H9 (cell line): ENCODE measurements at regions not wholly inside any gene's neighbourhood (a gene's known extent, or its start where the extent isn't known, plus 50 kb on each side); places are given as distances from the start of the nearest gene placed in this dataset.

Experiments
- DNase-seq: peaks from one replicate; pipeline ENCODE4 v3.0.0-alpha.2; 2017
- H2AFZ ChIP-seq: one replicate; pipeline ENCODE4 v1.6.1; 2013; ENCODE audit warnings: mild to moderate bottlenecking, low read length, control low read depth, moderate library complexity
- H2AK5ac ChIP-seq: 2 replicates; pipeline ENCODE4 v1.6.1; 2013; ENCODE audit warnings: low read length, control low read depth, mixed read lengths; ENCODE audit not compliant: insufficient read length
- H2BK120ac ChIP-seq: one replicate; pipeline ENCODE4 v1.6.1; 2013; ENCODE audit warnings: low read depth, mild to moderate bottlenecking, low read length, control low read depth, inconsistent platforms; ENCODE audit not compliant: poor library complexity, severe bottlenecking
- H2BK12ac ChIP-seq: 2 replicates; pipeline ENCODE4 v1.6.1; 2013; ENCODE audit warnings: low read length, control low read depth, mixed read lengths, low read depth; ENCODE audit not compliant: insufficient read length
- H2BK15ac ChIP-seq: 2 replicates; pipeline ENCODE4 v1.6.1; 2013; ENCODE audit warnings: low read depth, low read length, control low read depth
- H2BK20ac ChIP-seq: one replicate; pipeline ENCODE4 v1.6.1; 2013; ENCODE audit warnings: low read depth, mild to moderate bottlenecking, low read length, control low read depth, inconsistent platforms; ENCODE audit not compliant: poor library complexity, severe bottlenecking
- H2BK5ac ChIP-seq: 2 replicates; pipeline ENCODE4 v1.6.1; 2013; ENCODE audit warnings: low read length, control low read depth, mixed read lengths; ENCODE audit not compliant: insufficient read length
- H3K14ac ChIP-seq: 2 replicates; pipeline ENCODE4 v1.6.1; 2013; ENCODE audit warnings: low read length, control low read depth; ENCODE audit not compliant: insufficient read depth
- H3K18ac ChIP-seq: 2 replicates; pipeline ENCODE4 v1.6.1; 2013; ENCODE audit warnings: low read depth, mild to moderate bottlenecking, mixed read lengths, low read length, control low read depth; ENCODE audit not compliant: insufficient read length
- H3K23ac ChIP-seq: 2 replicates; pipeline ENCODE4 v1.6.1; 2013; ENCODE audit warnings: low read length, control low read depth, mixed read lengths, low read depth; ENCODE audit not compliant: insufficient read length
- H3K23me2 ChIP-seq: 2 replicates; pipeline ENCODE4 v1.6.1; 2013; ENCODE audit warnings: low read depth, mild to moderate bottlenecking, mixed read lengths, low read length, control low read depth; ENCODE audit not compliant: insufficient read length, poor library complexity, severe bottlenecking
- H3K27ac ChIP-seq: 2 replicates; pipeline ENCODE4 v1.5.1; 2013; ENCODE audit warnings: low read length, control low read depth, mixed read lengths, low read depth; ENCODE audit not compliant: insufficient read length
- H3K27me3 ChIP-seq: 2 replicates; pipeline ENCODE4 v1.6.1; 2013; ENCODE audit warnings: low read length, control low read depth, inconsistent platforms; ENCODE audit not compliant: insufficient read depth
- H3K4ac ChIP-seq: 2 replicates; pipeline ENCODE4 v1.6.1; 2013; ENCODE audit warnings: low read depth, mild to moderate bottlenecking, control low read depth, inconsistent platforms, low read length, moderate library complexity
- H3K4me1 ChIP-seq: 2 replicates; pipeline ENCODE4 v1.6.1; 2013; ENCODE audit warnings: low read length, control low read depth, inconsistent platforms; ENCODE audit not compliant: insufficient read depth
- H3K4me2 ChIP-seq: 2 replicates; pipeline ENCODE4 v1.6.1; 2013; ENCODE audit warnings: low read length, control low read depth, mixed read lengths; ENCODE audit not compliant: insufficient read length, insufficient read depth
- H3K56ac ChIP-seq: 2 replicates; pipeline ENCODE4 v1.6.1; 2013; ENCODE audit warnings: low read depth, mild to moderate bottlenecking, mixed read lengths, low read length, control low read depth; ENCODE audit not compliant: insufficient read length
- H3K79me1 ChIP-seq: 2 replicates; pipeline ENCODE4 v1.6.1; 2013; ENCODE audit warnings: low read depth, mild to moderate bottlenecking, moderate library complexity, low read length, control low read depth, inconsistent platforms; ENCODE audit not compliant: insufficient read depth, poor library complexity, severe bottlenecking
- H3K79me2 ChIP-seq: 2 replicates; pipeline ENCODE4 v1.6.1; 2013; ENCODE audit warnings: low read length, control low read depth, inconsistent platforms; ENCODE audit not compliant: insufficient read depth
- H3K9ac ChIP-seq: 2 replicates; pipeline ENCODE4 v1.6.1; 2013; ENCODE audit warnings: low read length, control low read depth, mixed read lengths; ENCODE audit not compliant: insufficient read length; ENCODE audit errors: extremely low read depth
- H3K9me3 ChIP-seq: one replicate; pipeline ENCODE4 v1.6.1; 2013; ENCODE audit warnings: low read depth, low read length, inconsistent platforms; ENCODE audit not compliant: control insufficient read depth
- H3T11ph ChIP-seq: one replicate; pipeline ENCODE4 v1.6.1; 2013; ENCODE audit warnings: mild to moderate bottlenecking, low read length, control low read depth, inconsistent platforms
- H4K20me1 ChIP-seq: one replicate; pipeline ENCODE4 v1.6.1; 2013; ENCODE audit not compliant: control insufficient read depth, insufficient read length, insufficient read depth
- H4K5ac ChIP-seq: 2 replicates; pipeline ENCODE4 v1.6.1; 2013; ENCODE audit warnings: low read depth, mild to moderate bottlenecking, mixed read lengths, low read length, control low read depth; ENCODE audit not compliant: insufficient read length
- H4K8ac ChIP-seq: replicated peaks from 2 replicates; pipeline ENCODE4 v1.6.1; 2013; ENCODE audit warnings: low read length, control low read depth, mixed read lengths, low read depth; ENCODE audit not compliant: insufficient read length
- H4K91ac ChIP-seq: 2 replicates; pipeline ENCODE4 v1.6.1; 2013; ENCODE audit warnings: low read depth, mild to moderate bottlenecking, moderate library complexity, mixed read lengths, low read length, control low read depth; ENCODE audit not compliant: insufficient read length
- H3K27ac Mint-ChIP-seq, 3 experiments: 2 replicates in 2 of 3; 3 replicates in 1 of 3; pipeline ENCODE4 v1.8.0; 2020 to 2021; ENCODE audit warnings: mixed read lengths in 3 of 3, mild to moderate bottlenecking in 1 of 3, moderate library complexity in 1 of 3
- H3K27me3 Mint-ChIP-seq: 2 replicates; pipeline ENCODE4 v1.8.0; 2021; ENCODE audit warnings: low read depth, mild to moderate bottlenecking, moderate library complexity, mixed read lengths
- H3K36me3 Mint-ChIP-seq, 3 experiments: 2 replicates in 2 of 3; 3 replicates in 1 of 3; pipeline ENCODE4 v1.8.0; 2020 to 2021; ENCODE audit warnings: low read depth in 3 of 3, mixed read lengths in 3 of 3; ENCODE audit not compliant: insufficient read depth in 1 of 3
- H3K4me1 Mint-ChIP-seq, 2 experiments: 2 replicates each; pipeline ENCODE4 v1.8.0; 2020; ENCODE audit warnings: mixed read lengths in 2 of 2
- H3K4me3 Mint-ChIP-seq, 2 experiments: 2 replicates in 1 of 2; 3 replicates in 1 of 2; pipeline ENCODE4 v1.8.0; 2020 to 2021; ENCODE audit warnings: mild to moderate bottlenecking in 2 of 2, mixed read lengths in 2 of 2, moderate library complexity in 1 of 2
- H3K9me3 Mint-ChIP-seq, 2 experiments: 2 replicates in 1 of 2; 3 replicates in 1 of 2; pipeline ENCODE4 v1.8.0; 2020; ENCODE audit warnings: mild to moderate bottlenecking in 2 of 2, mixed read lengths in 2 of 2, moderate library complexity in 1 of 2
- TF ChIP-seq, protein P1 (sequence below): fragments of 200-600 bp; sonication (generic); conservative IDR thresholded peaks from 3 replicates; pipeline ENCODE4 v1.8.0; 2021; ENCODE audit warnings: antibody characterized with exemption, mild to moderate bottlenecking

DNA sequence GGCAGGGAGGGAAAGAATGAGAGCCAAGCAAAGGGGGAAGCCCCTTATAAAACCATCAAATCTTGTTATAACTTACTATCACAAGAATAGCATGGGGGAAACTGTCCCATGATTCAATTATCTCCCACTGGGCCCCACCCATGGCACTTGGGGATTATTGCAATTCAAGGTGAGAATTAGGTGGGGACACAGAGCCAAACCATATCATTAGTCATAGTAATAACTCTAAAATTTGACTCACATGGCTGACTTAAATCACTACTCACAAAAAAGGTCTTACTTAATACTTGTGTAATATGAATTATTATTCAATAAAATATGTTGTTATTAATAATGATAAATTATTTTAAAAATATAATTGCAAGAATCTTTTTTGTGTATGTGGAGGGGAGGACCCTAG lies 178.1 kb upstream of the TCF21 start:
- Histone ChIP-seq H2BK20ac (no peak overlapping the region), H3K9ac (no peak overlapping the region), H4K5ac (no peak overlapping the region), H2BK5ac (no peak overlapping the region), H2AFZ (no peak overlapping the region), H3K23ac (no peak overlapping the region), H2BK15ac (no peak overlapping the region), H3K56ac (no peak overlapping the region), H3K79me1 (no peaks in the 10 kb centered on the region), H3K4ac (no peak overlapping the region), H3K4me2 (no peak overlapping the region), H4K20me1 (no peaks in the 10 kb centered on the region), H2BK120ac (no peak overlapping the region), H3K9me3 (no peaks in the 10 kb centered on the region), H3K27ac (no peak overlapping the region), H3T11ph (no peak overlapping the region), H3K79me2 (no peaks in the 10 kb centered on the region), H4K8ac (no peak overlapping the region), H3K14ac (no peak overlapping the region), H2BK12ac (no peak overlapping the region), H3K27me3 (no peaks in the 10 kb centered on the region), H3K23me2 (no peaks in the 10 kb centered on the region), H4K91ac (no peak overlapping the region), H3K4me1 (no peaks in the 10 kb centered on the region), H2AK5ac (no peak overlapping the region), H3K18ac (no peak overlapping the region)
- no peak for DNase-seq
- TF ChIP-seq, protein P1, sequence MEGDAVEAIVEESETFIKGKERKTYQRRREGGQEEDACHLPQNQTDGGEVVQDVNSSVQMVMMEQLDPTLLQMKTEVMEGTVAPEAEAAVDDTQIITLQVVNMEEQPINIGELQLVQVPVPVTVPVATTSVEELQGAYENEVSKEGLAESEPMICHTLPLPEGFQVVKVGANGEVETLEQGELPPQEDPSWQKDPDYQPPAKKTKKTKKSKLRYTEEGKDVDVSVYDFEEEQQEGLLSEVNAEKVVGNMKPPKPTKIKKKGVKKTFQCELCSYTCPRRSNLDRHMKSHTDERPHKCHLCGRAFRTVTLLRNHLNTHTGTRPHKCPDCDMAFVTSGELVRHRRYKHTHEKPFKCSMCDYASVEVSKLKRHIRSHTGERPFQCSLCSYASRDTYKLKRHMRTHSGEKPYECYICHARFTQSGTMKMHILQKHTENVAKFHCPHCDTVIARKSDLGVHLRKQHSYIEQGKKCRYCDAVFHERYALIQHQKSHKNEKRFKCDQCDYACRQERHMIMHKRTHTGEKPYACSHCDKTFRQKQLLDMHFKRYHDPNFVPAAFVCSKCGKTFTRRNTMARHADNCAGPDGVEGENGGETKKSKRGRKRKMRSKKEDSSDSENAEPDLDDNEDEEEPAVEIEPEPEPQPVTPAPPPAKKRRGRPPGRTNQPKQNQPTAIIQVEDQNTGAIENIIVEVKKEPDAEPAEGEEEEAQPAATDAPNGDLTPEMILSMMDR: no peak
- H3K9me3 Mint-ChIP-seq: no peaks in the 10 kb centered on the region
- H3K36me3 Mint-ChIP-seq: no peaks in the 10 kb centered on the region
- no peaks in the 10 kb centered on the region for H3K4me1 Mint-ChIP-seq
- no peaks in the 10 kb centered on the region for H3K27me3 Mint-ChIP-seq
- no peak overlapping the region for H3K27ac Mint-ChIP-seq
- no peak overlapping the region for H3K4me3 Mint-ChIP-seq
